ENCODE measurements at regions not wholly inside any gene's neighbourhood (a gene's known extent, or its start where the extent isn't known, plus 50 kb on each side); places are given as distances from the start of the nearest gene placed in this dataset.
A peak's percentile ranks its signal among the peaks of the same experiment; 100 is the strongest.

DNA sequence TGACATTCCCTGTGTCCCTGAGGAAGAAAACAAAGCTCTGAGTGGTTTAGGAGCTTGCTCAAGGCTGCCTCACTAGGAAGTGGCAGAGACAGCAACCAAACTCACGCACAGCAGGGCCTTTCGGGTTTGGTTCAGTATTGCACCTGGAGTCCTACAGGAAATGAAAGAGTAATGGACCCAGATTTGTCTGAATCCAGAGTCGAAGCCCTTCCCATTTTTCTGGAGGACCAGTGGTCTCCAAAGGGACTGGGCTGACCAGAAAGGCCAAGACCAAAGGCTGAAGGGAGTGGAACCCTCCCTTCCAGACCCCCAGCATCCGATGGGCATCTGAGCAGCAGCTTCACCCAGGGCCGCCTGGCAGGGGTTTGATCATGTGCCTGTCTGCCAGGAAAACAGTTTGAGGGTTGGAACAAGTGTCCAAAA is 85.5 kb upstream of the RPL38 start:
- no CpG with 5 or more reads among the region's 5 CpGs for WGBS (ENCODE audit: insufficient coverage, insufficient read length)
- no peaks in the 10 kb centered on the region for H3K9me3 ChIP-seq (ENCODE audit: control insufficient read depth, insufficient read depth, low read length)
- no peak overlapping the region for H3K4me3 ChIP-seq (ENCODE audit: low read length)
- no peaks in the 10 kb centered on the region for H3K36me3 ChIP-seq (ENCODE audit: control insufficient read depth, insufficient read depth, low read length)
- peak; percentile 20 for DNase-seq (ENCODE audit: low read depth, low spot score)
- H3K27me3 ChIP-seq (ENCODE audit: control insufficient read depth, insufficient read depth, low read length): no peaks in the 10 kb centered on the region
- H3K27ac ChIP-seq (ENCODE audit: low read length): no peak overlapping the region
- peaks cover 14% of the 10 kb centered on the region for H3K4me1 ChIP-seq (ENCODE audit: control insufficient read depth, insufficient read depth, low read length)

GRCh38 chr17:74118504-74118903 is 85.0 kb upstream of the RPL38 start:
- no peaks in the 10 kb centered on the region for H3K27me3 ChIP-seq (ENCODE audit: control insufficient read depth, insufficient read depth, low read length)
- H3K27ac ChIP-seq (ENCODE audit: low read length): no peak overlapping the region
- peak; percentile 85 for DNase-seq (ENCODE audit: low read depth, low spot score)
- H3K4me1 ChIP-seq (ENCODE audit: control insufficient read depth, insufficient read depth, low read length): peaks cover 15% of the 10 kb centered on the region
- no peak overlapping the region for H3K4me3 ChIP-seq (ENCODE audit: low read length)
- no CpG with 5 or more reads among the region's 8 CpGs for WGBS (ENCODE audit: insufficient coverage, insufficient read length)
- no peaks in the 10 kb centered on the region for H3K9me3 ChIP-seq (ENCODE audit: control insufficient read depth, insufficient read depth, low read length)
- H3K36me3 ChIP-seq (ENCODE audit: control insufficient read depth, insufficient read depth, low read length): no peaks in the 10 kb centered on the region

DNA sequence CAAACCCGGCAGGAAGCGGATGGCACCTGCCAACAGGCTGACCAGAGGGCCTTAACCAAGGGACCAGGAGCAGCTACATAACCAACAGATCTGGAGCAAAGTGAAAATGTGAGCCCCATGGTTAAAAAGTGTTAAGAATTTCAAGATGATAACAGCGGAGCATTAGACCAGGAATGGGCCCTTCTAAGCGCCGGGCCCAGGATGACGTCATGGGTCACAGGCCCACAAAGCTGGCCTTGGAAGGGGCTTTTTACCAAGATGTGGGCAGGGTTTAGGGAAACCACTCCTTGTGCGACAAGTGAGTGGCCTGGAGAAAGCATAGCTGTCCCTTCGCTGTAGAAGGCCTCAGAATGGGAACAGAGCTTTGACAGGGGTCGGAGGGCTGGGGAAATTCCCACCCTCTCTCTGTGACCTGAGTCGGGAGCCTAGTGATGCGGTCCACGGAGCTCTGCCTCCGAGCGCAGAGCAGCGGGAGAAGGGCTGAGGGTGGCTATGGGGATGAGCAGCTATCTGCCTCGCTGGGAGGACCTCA is 84.4 kb upstream of the RPL38 start:
- no peak overlapping the region for H3K27ac ChIP-seq (ENCODE audit: low read length)
- no peak for DNase-seq (ENCODE audit: low read depth, low spot score)
- no peaks in the 10 kb centered on the region for H3K9me3 ChIP-seq (ENCODE audit: control insufficient read depth, insufficient read depth, low read length)
- peaks cover 15% of the 10 kb centered on the region for H3K4me1 ChIP-seq (ENCODE audit: control insufficient read depth, insufficient read depth, low read length)
- no peak overlapping the region for H3K4me3 ChIP-seq (ENCODE audit: low read length)
- no peaks in the 10 kb centered on the region for H3K36me3 ChIP-seq (ENCODE audit: control insufficient read depth, insufficient read depth, low read length)
- no peaks in the 10 kb centered on the region for H3K27me3 ChIP-seq (ENCODE audit: control insufficient read depth, insufficient read depth, low read length)
- no CpG with 5 or more reads among the region's 16 CpGs for WGBS (ENCODE audit: insufficient coverage, insufficient read length)

DNA sequence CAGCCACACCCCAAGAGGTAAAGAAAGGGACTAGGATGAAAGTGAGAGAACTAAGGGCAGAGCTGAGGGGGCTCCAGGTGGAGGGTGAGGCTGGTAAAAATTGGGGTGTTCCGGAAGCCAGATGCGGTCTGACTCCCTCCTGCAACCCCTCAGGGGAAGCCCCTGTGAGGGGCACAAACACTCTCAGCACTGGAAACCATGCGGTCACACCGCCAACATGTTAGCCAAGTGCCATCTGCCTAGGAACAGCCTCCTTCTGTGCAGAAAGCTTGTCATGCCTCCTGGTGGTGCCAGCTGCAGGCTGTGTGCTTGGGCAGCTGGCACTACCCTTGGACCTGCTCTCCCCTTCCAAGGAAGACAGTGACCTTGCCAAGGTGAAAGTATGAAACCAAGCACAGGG is 83.5 kb upstream of the RPL38 start:
- DNase-seq (ENCODE audit: low read depth, low spot score): no peak
- Histone ChIP-seq H3K27ac (ENCODE audit: low read length) (no peak overlapping the region), H3K4me1 (ENCODE audit: control insufficient read depth, insufficient read depth, low read length) (peaks cover 15% of the 10 kb centered on the region), H3K27me3 (ENCODE audit: control insufficient read depth, insufficient read depth, low read length) (no peaks in the 10 kb centered on the region), H3K9me3 (ENCODE audit: control insufficient read depth, insufficient read depth, low read length) (no peaks in the 10 kb centered on the region), H3K36me3 (ENCODE audit: control insufficient read depth, insufficient read depth, low read length) (no peaks in the 10 kb centered on the region), H3K4me3 (ENCODE audit: low read length) (no peak overlapping the region)
- no CpG with 5 or more reads among the region's 4 CpGs for WGBS (ENCODE audit: insufficient coverage, insufficient read length)

DNA sequence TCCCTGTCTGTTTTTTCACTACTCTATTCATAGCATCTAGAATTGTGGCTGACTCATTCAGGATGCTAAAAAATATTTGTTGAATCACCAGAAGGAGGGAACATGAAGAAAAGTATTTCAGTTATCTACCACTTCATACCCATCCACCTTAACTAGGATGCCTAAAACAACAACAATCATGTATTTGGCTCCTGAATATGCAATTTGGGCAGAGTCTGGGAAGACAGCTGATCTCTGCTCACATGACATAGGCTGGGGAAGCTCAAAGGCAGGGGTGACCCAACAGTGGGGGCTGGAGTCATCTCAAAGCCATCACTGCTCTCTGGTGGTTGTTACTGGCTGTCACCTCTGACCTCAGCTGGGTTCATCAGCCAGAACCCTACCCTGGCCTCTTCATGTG is 80.1 kb upstream of the RPL38 start:
- Histone ChIP-seq H3K9me3 (ENCODE audit: control insufficient read depth, insufficient read depth, low read length) (no peaks in the 10 kb centered on the region), H3K27me3 (ENCODE audit: control insufficient read depth, insufficient read depth, low read length) (no peaks in the 10 kb centered on the region), H3K4me1 (ENCODE audit: control insufficient read depth, insufficient read depth, low read length) (peaks cover 4% of the 10 kb centered on the region; the same call in 1 of the 2 replicates), H3K27ac (ENCODE audit: low read length) (no peak overlapping the region), H3K4me3 (ENCODE audit: low read length) (no peak overlapping the region), H3K36me3 (ENCODE audit: control insufficient read depth, insufficient read depth, low read length) (no peaks in the 10 kb centered on the region)
- peak; percentile 13 for DNase-seq (ENCODE audit: low read depth, low spot score)

DNA sequence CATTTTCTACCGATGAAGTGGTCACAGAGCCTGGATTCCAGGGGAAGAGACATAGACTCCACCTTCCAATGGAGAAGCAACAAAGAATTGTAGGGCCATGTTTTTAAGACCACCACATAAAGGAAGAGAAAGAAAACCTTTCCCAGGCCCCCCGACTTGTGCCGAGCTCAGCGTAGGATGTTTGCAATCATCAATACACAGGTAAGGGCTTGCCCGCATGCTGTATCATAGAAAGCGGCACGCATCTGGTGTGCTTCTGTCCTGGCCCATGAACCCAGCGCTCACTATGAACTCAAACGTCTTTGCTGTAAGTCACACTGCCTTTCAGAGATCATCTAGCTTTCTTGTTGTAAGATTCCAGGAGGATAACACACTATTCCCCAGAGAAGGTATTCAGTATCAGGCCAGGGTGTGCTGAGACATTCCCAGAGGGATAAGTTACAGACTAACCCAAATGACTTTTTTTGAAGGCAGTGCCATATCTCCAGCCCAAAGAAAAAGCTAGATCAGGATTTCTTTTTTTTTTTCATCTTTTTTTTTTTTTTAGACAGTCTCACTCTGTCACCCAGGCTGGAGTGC is 79.5 kb upstream of the RPL38 start:
- Histone ChIP-seq H3K27ac (ENCODE audit: low read length) (no peak overlapping the region), H3K36me3 (ENCODE audit: control insufficient read depth, insufficient read depth, low read length) (no peaks in the 10 kb centered on the region), H3K4me1 (ENCODE audit: control insufficient read depth, insufficient read depth, low read length) (peaks cover 3% of the 10 kb centered on the region; the same call in 1 of the 2 replicates), H3K27me3 (ENCODE audit: control insufficient read depth, insufficient read depth, low read length) (no peaks in the 10 kb centered on the region), H3K4me3 (ENCODE audit: low read length) (no peak overlapping the region), H3K9me3 (ENCODE audit: control insufficient read depth, insufficient read depth, low read length) (no peaks in the 10 kb centered on the region)
- no CpG with 5 or more reads among the region's 9 CpGs for WGBS (ENCODE audit: insufficient coverage, insufficient read length)
- no peak for DNase-seq (ENCODE audit: low read depth, low spot score)

DNA sequence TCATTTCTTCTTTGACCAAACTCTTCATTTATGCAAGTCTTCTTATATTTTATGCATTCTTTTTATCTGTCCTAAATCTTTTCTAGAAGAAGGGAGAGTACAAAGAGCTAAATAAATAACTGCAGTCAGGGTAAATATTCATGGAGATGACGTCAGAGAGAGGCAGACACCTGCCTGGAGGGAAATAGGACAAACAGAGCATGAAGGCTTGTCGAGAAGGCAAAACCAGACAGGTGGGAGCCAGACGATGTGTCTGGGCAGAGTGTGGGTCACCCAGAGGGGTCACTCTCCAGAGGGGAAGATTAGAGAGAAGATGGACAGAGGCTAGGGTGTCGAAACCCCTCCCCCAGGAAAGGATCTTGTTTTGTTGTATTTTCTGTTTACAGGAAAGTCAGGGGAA is 78.3 kb upstream of the RPL38 start:
- no peak for DNase-seq (ENCODE audit: low read depth, low spot score)

GRCh38 chr17:74126179-74126900 is 77.1 kb upstream of the RPL38 start:
- H3K9me3 ChIP-seq (ENCODE audit: control insufficient read depth, insufficient read depth, low read length): no peaks in the 10 kb centered on the region
- WGBS (ENCODE audit: insufficient coverage, insufficient read length): no CpG with 5 or more reads among the region's 11 CpGs
- H3K27me3 ChIP-seq (ENCODE audit: control insufficient read depth, insufficient read depth, low read length): no peaks in the 10 kb centered on the region
- H3K4me1 ChIP-seq (ENCODE audit: control insufficient read depth, insufficient read depth, low read length): 0 out of 2 replicates have a peak, but pooled peaks cover 1% of the 10 kb centered on the region
- no peaks in the 10 kb centered on the region for H3K36me3 ChIP-seq (ENCODE audit: control insufficient read depth, insufficient read depth, low read length)
- DNase-seq (ENCODE audit: low read depth, low spot score): no peak
- no peak overlapping the region for H3K4me3 ChIP-seq (ENCODE audit: low read length)
- no peak overlapping the region for H3K27ac ChIP-seq (ENCODE audit: low read length)

More for the DNA sequence above, 78.3 kb upstream of the RPL38 start:
- H3K4me3 ChIP-seq (ENCODE audit: low read length): no peak overlapping the region
- H3K4me1 ChIP-seq (ENCODE audit: control insufficient read depth, insufficient read depth, low read length): 0 out of 2 replicates have a peak, but pooled peaks cover 1% of the 10 kb centered on the region
- H3K27me3 ChIP-seq (ENCODE audit: control insufficient read depth, insufficient read depth, low read length): no peaks in the 10 kb centered on the region
- no peaks in the 10 kb centered on the region for H3K36me3 ChIP-seq (ENCODE audit: control insufficient read depth, insufficient read depth, low read length)
- no CpG with 5 or more reads among the region's 4 CpGs for WGBS (ENCODE audit: insufficient coverage, insufficient read length)
- H3K9me3 ChIP-seq (ENCODE audit: control insufficient read depth, insufficient read depth, low read length): no peaks in the 10 kb centered on the region
- H3K27ac ChIP-seq (ENCODE audit: low read length): no peak overlapping the region

DNA sequence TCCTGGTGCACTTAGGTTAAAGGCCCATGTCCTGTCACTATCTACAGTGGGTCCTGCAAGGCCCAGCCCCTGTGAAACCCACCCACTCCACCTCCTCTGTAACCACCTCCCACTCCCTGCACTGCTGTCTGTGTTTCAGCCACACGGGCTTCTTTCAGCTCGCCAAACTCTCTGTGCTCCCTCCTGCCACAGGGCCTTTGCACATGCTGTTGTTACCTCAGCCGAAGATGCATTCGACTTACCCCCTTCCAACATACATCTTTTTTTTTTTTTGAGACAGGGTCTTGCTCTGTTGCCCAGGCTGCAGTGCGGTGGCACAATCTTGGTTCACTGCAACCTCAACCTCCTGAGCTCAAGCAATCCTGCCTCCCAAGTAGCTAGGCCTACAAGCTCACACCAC is 76.5 kb upstream of the RPL38 start:
- DNase-seq (ENCODE audit: low read depth, low spot score): no peak
- Histone ChIP-seq H3K27ac (ENCODE audit: low read length) (no peak overlapping the region), H3K4me1 (ENCODE audit: control insufficient read depth, insufficient read depth, low read length) (0 out of 2 replicates have a peak, but pooled peaks cover 1% of the 10 kb centered on the region), H3K9me3 (ENCODE audit: control insufficient read depth, insufficient read depth, low read length) (no peaks in the 10 kb centered on the region), H3K27me3 (ENCODE audit: control insufficient read depth, insufficient read depth, low read length) (no peaks in the 10 kb centered on the region), H3K4me3 (ENCODE audit: low read length) (no peak overlapping the region), H3K36me3 (ENCODE audit: control insufficient read depth, insufficient read depth, low read length) (no peaks in the 10 kb centered on the region)
- no CpG with 5 or more reads among the region's 5 CpGs for WGBS (ENCODE audit: insufficient coverage, insufficient read length)

GRCh38 chr17:74128456-74129211 is 74.8 kb upstream of the RPL38 start:
- no peaks in the 10 kb centered on the region for H3K36me3 ChIP-seq (ENCODE audit: control insufficient read depth, insufficient read depth, low read length)
- H3K27me3 ChIP-seq (ENCODE audit: control insufficient read depth, insufficient read depth, low read length): no peaks in the 10 kb centered on the region
- H3K9me3 ChIP-seq (ENCODE audit: control insufficient read depth, insufficient read depth, low read length): no peaks in the 10 kb centered on the region
- no CpG with 5 or more reads among the region's 10 CpGs for WGBS (ENCODE audit: insufficient coverage, insufficient read length)
- no peak overlapping the region for H3K4me3 ChIP-seq (ENCODE audit: low read length)
- DNase-seq (ENCODE audit: low read depth, low spot score): no peak
- no peak overlapping the region for H3K27ac ChIP-seq (ENCODE audit: low read length)
- no peaks in the 10 kb centered on the region for H3K4me1 ChIP-seq (ENCODE audit: control insufficient read depth, insufficient read depth, low read length)

Measured in iPS DF 6.9 (cell line).